HFFc6 (cell line): ENCODE measurements at regions not wholly inside any gene's neighbourhood (a gene's known extent, or its start where the extent isn't known, plus 50 kb on each side); places are given as distances from the start of the nearest gene placed in this dataset.

ENCODE experiments used
- DNase-seq: peaks from one replicate; pipeline ENCODE4 v3.0.0-alpha.2; 2018
- H3K27ac Mint-ChIP-seq: 2 replicates; pipeline ENCODE4 v1.8.0; 2020; ENCODE audit warnings: mild to moderate bottlenecking, mixed read lengths
- H3K27me3 Mint-ChIP-seq: 2 replicates; pipeline ENCODE4 v1.8.0; 2021; ENCODE audit warnings: mild to moderate bottlenecking, moderate library complexity, mixed read lengths; ENCODE audit not compliant: insufficient read depth
- H3K36me3 Mint-ChIP-seq: 2 replicates; pipeline ENCODE4 v1.8.0; 2021; ENCODE audit warnings: low read depth, mixed read lengths
- H3K4me1 Mint-ChIP-seq: 2 replicates; pipeline ENCODE4 v1.8.0; 2020; ENCODE audit warnings: low read depth, mixed read lengths
- H3K4me3 Mint-ChIP-seq: 2 replicates; pipeline ENCODE4 v1.8.0; 2020; ENCODE audit warnings: mild to moderate bottlenecking, moderate library complexity, mixed read lengths
- H3K9me3 Mint-ChIP-seq: 2 replicates; pipeline ENCODE4 v1.8.0; 2020; ENCODE audit warnings: mild to moderate bottlenecking, mixed read lengths
- CTCF ChIP-seq: fragments of 200-600 bp; sonication (generic); IDR thresholded peaks from 2 replicates; pipeline ENCODE4 v1.5.0; 2021; ENCODE audit warnings: antibody characterized with exemption, mild to moderate bottlenecking

DNA sequence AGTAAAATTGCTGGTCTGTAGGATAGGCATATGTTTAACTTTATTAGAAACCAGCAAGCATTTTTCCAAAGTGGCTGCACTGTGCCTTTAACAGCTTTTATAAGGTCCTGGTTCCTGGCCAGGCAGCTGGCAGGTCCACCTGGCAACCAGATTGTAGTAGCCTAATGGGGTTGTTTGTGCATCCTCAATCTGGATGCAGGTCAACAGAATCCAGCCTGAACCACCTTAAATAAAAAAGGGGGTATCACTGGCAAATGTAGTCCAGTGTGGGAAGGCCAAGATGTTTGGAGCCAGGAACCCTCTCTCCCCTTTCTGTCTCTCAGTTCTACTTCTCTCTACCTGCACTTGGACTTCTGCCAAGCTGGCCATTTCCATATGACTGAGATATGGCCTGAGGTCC is 200.3 kb downstream of the ZNF621 start:
- Mint-ChIP-seq H3K4me1 (no peaks in the 10 kb centered on the region), H3K4me3 (no peak overlapping the region), H3K36me3 (no peaks in the 10 kb centered on the region), H3K9me3 (peaks cover 36% of the 10 kb centered on the region), H3K27ac (no peak overlapping the region), H3K27me3 (no peaks in the 10 kb centered on the region; the same call in 1 of the 2 replicates)
- TF ChIP-seq CTCF: no peak
- no peak for DNase-seq

DNA sequence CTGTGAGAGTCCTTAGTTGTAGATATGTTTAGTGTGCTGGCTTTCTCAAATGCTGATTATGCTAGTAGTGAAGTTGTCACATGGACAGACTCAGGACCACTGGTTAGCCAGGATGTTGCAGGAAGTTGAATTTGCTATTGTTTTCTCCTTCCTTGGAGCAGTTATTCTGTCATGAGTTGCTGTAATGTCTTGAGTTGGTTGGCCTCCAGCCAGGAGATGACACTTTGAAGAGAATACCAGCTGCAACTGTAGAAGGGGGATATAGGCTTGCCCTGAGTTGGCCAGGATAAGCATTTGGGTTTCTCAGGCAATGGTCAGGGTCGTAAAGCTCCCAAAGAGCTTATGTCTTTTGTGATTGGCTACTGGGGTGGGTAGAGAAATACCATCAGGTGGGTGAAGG is 206.7 kb downstream of the ZNF621 start:
- Mint-ChIP-seq H3K27ac (no peak overlapping the region), H3K4me1 (no peaks in the 10 kb centered on the region), H3K27me3 (no peaks in the 10 kb centered on the region), H3K4me3 (no peak overlapping the region), H3K9me3 (peaks cover 43% of the 10 kb centered on the region), H3K36me3 (no peaks in the 10 kb centered on the region)
- no peak for DNase-seq
- TF ChIP-seq CTCF: no peak

DNA sequence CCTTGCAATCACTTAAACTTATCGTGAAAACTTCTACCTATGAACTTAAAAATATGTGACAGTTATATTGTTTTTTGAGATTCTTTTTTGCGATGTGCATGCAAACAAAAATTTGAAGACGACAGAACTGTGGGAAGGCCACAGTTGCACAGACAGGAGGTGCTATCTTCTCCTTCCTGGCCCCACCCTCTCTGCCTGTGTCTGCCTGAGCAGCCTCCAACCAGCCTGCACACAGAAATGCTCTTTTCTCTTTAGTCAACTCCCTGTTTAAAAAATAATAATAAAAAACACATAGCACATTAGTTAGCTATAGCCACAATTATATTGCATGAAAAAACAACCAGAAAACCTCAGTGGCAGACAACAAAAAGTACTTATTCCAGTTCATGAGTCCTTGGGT is 212.2 kb downstream of the ZNF621 start:
- Mint-ChIP-seq H3K36me3 (no peaks in the 10 kb centered on the region; the same call in 1 of the 2 replicates), H3K9me3 (peaks cover 38% of the 10 kb centered on the region), H3K27me3 (no peaks in the 10 kb centered on the region; the same call in 1 of the 2 replicates), H3K4me3 (no peak overlapping the region), H3K4me1 (no peaks in the 10 kb centered on the region), H3K27ac (no peak overlapping the region)
- TF ChIP-seq CTCF: no peak
- DNase-seq: no peak

DNA sequence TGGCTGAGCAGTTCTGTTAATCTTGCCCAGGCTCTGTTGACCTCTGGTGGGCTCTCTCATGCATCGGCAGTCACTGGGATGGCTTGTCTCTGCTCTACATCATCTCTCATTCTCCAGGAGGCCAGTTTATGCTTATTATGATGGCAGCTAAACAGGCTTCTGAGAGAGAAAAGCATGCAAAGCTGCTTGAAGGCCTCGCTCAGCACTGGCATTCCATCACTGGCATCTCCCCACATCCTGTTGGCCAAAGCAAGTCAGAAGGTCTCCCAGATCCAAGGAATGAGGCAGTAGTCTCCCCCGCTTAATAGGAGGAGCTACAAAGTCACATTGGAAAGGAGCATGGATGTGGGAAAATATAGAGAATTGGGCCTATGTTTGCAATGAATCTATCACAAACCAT is 212.6 kb downstream of the ZNF621 start:
- DNase-seq: no peak
- no peak overlapping the region for H3K27ac Mint-ChIP-seq
- no peaks in the 10 kb centered on the region; the same call in 1 of the 2 replicates for H3K36me3 Mint-ChIP-seq
- no peak overlapping the region for H3K4me3 Mint-ChIP-seq
- no peak for TF ChIP-seq CTCF
- peaks cover 35% of the 10 kb centered on the region for H3K9me3 Mint-ChIP-seq
- no peaks in the 10 kb centered on the region for H3K4me1 Mint-ChIP-seq
- no peaks in the 10 kb centered on the region; the same call in 1 of the 2 replicates for H3K27me3 Mint-ChIP-seq

- Mint-ChIP-seq H3K36me3 (no peaks in the 10 kb centered on the region; the same call in 1 of the 2 replicates), H3K4me3 (no peak overlapping the region), H3K9me3 (peaks cover 28% of the 10 kb centered on the region), H3K27me3 (no peaks in the 10 kb centered on the region; the same call in 1 of the 2 replicates), H3K4me1 (no peaks in the 10 kb centered on the region), H3K27ac (no peak overlapping the region)
- TF ChIP-seq CTCF: no peak
- no peak for DNase-seq
Observed at GRCh38 chr3:40739971-40740370, 215.2 kb downstream of the ZNF621 start.

GRCh38 chr3:40741729-40742128 is 217.0 kb downstream of the ZNF621 start:
- Mint-ChIP-seq H3K4me1 (no peaks in the 10 kb centered on the region), H3K36me3 (no peaks in the 10 kb centered on the region; the same call in 1 of the 2 replicates), H3K27me3 (no peaks in the 10 kb centered on the region; the same call in 1 of the 2 replicates), H3K27ac (no peak overlapping the region), H3K9me3 (peaks cover 42% of the 10 kb centered on the region), H3K4me3 (no peak overlapping the region)
- TF ChIP-seq CTCF: no peak
- DNase-seq: no peak
